OCI-LY7 (cell line): ENCODE measurements at regions not wholly inside any gene's neighbourhood (a gene's known extent, or its start where the extent isn't known, plus 50 kb on each side); places are given as distances from the start of the nearest gene placed in this dataset.

ENCODE experiments used
- EZH2phosphoT487 ChIP-seq: fragments of 200-600 bp; sonication (generic); IDR thresholded peaks from 2 replicates; pipeline ENCODE4 v1.6.1; 2018; ENCODE audit warnings: low read depth, borderline replicate concordance, mild to moderate bottlenecking, mixed run types, antibody characterized with exemption, low read length, moderate library complexity, mixed read lengths
- TF ChIP-seq, protein P1 (sequence below): fragments of 200-600 bp; sonication (generic); conservative IDR thresholded peaks from 2 replicates; pipeline ENCODE4 v1.5.1; 2014; ENCODE audit warnings: mild to moderate bottlenecking, antibody characterized with exemption, low read length, moderate library complexity, mixed read lengths

GRCh38 chr16:85987750-85988078 lies 88.8 kb downstream of the IRF8 start:
- TF ChIP-seq, protein P1, sequence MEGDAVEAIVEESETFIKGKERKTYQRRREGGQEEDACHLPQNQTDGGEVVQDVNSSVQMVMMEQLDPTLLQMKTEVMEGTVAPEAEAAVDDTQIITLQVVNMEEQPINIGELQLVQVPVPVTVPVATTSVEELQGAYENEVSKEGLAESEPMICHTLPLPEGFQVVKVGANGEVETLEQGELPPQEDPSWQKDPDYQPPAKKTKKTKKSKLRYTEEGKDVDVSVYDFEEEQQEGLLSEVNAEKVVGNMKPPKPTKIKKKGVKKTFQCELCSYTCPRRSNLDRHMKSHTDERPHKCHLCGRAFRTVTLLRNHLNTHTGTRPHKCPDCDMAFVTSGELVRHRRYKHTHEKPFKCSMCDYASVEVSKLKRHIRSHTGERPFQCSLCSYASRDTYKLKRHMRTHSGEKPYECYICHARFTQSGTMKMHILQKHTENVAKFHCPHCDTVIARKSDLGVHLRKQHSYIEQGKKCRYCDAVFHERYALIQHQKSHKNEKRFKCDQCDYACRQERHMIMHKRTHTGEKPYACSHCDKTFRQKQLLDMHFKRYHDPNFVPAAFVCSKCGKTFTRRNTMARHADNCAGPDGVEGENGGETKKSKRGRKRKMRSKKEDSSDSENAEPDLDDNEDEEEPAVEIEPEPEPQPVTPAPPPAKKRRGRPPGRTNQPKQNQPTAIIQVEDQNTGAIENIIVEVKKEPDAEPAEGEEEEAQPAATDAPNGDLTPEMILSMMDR = peak; percentile 39
- no peak for TF ChIP-seq EZH2phosphoT487
